GM23338 (cell line): ENCODE measurements at regions not wholly inside any gene's neighbourhood (a gene's known extent, or its start where the extent isn't known, plus 50 kb on each side); places are given as distances from the start of the nearest gene placed in this dataset.

Experiments
- ATAC-seq: fragments of 200-7000 bp; cut with Tn5 transposase; 3 replicates; pipeline ENCODE4 v1.9.1; 2020
- DNase-seq: peaks from one replicate; pipeline ENCODE4 v3.0.0-alpha.2; 2015; ENCODE audit warnings: low spot score
- H2AFZ ChIP-seq: fragments of 200-600 bp; sonication (generic); 2 replicates; pipeline ENCODE4 v1.8.0; 2016; ENCODE audit warnings: antibody characterized with exemption, mild to moderate bottlenecking, moderate library complexity
- H3F3A ChIP-seq: fragments of 200-600 bp; sonication (generic); replicated peaks from 2 replicates; pipeline ENCODE4 v1.8.0; 2017; ENCODE audit warnings: antibody characterized with exemption, mixed run types, low read depth
- H3K27ac ChIP-seq: fragments of 200-600 bp; sonication (generic); 2 replicates; pipeline ENCODE4 v1.6.1; 2016; ENCODE audit warnings: low read depth
- H3K27me3 ChIP-seq: fragments of 200-600 bp; sonication (generic); 2 replicates; pipeline ENCODE4 v1.8.0; 2016; ENCODE audit warnings: mild to moderate bottlenecking, mixed run types, moderate library complexity; ENCODE audit not compliant: insufficient read depth
- H3K36me3 ChIP-seq: fragments of 200-600 bp; sonication (generic); 2 replicates; pipeline ENCODE4 v1.8.0; 2016; ENCODE audit warnings: mild to moderate bottlenecking; ENCODE audit not compliant: insufficient read depth
- H3K4me1 ChIP-seq: fragments of 200-600 bp; sonication (generic); 2 replicates; pipeline ENCODE4 v1.8.0; 2016; ENCODE audit warnings: mild to moderate bottlenecking, moderate library complexity; ENCODE audit not compliant: insufficient read depth
- H3K4me2 ChIP-seq: fragments of 200-600 bp; sonication (generic); 2 replicates; pipeline ENCODE4 v1.7.1; 2017; ENCODE audit warnings: mixed run types
- H3K4me3 ChIP-seq: fragments of 200-600 bp; sonication (generic); 2 replicates; pipeline ENCODE4 v1.6.1; 2016; ENCODE audit warnings: mixed run types
- H3K79me2 ChIP-seq: fragments of 200-600 bp; sonication (generic); replicated peaks from 2 replicates; pipeline ENCODE4 v1.8.0; 2017; ENCODE audit warnings: mild to moderate bottlenecking; ENCODE audit not compliant: insufficient read depth
- H3K9me2 ChIP-seq: fragments of 200-600 bp; sonication (generic); 2 replicates; pipeline ENCODE4 v1.8.0; 2017; ENCODE audit not compliant: insufficient read depth
- H4K20me1 ChIP-seq: fragments of 200-600 bp; sonication (generic); replicated peaks from 2 replicates; pipeline ENCODE4 v1.8.0; 2017; ENCODE audit warnings: mild to moderate bottlenecking; ENCODE audit not compliant: insufficient read depth
- H3K27ac Mint-ChIP-seq: 2 replicates; pipeline ENCODE4 v1.8.0; 2020; ENCODE audit warnings: inconsistent platforms, mild to moderate bottlenecking, moderate library complexity, mixed read lengths
- H3K27me3 Mint-ChIP-seq: 3 replicates; pipeline ENCODE4 v1.8.0; 2022; ENCODE audit warnings: low read depth, mild to moderate bottlenecking, moderate library complexity, mixed read lengths, inconsistent platforms; ENCODE audit not compliant: insufficient read depth, poor library complexity
- H3K36me3 Mint-ChIP-seq: 3 replicates; pipeline ENCODE4 v1.8.0; 2021; ENCODE audit warnings: low read depth, mild to moderate bottlenecking, inconsistent platforms, moderate library complexity, mixed read lengths
- H3K4me1 Mint-ChIP-seq: 3 replicates; pipeline ENCODE4 v1.8.0; 2020; ENCODE audit warnings: mild to moderate bottlenecking, inconsistent platforms, mixed read lengths
- H3K4me3 Mint-ChIP-seq: 3 replicates; pipeline ENCODE4 v1.8.0; 2021; ENCODE audit warnings: moderate library complexity, mild to moderate bottlenecking, inconsistent platforms, mixed read lengths
- H3K9me3 Mint-ChIP-seq: 3 replicates; pipeline ENCODE4 v1.8.0; 2020; ENCODE audit warnings: moderate library complexity, mild to moderate bottlenecking, inconsistent platforms, mixed read lengths
- ZNF331 ChIP-seq: fragments of 250-450 bp; sonication (Bioruptor Pico); IDR thresholded peaks from 2 replicates; pipeline ENCODE4 v1.5.0; 2020; ENCODE audit warnings: low read depth, mild to moderate bottlenecking, moderate library complexity
- TF ChIP-seq, protein P1 (sequence below): fragments of 250-450 bp; sonication (Bioruptor Pico); IDR thresholded peaks from 2 replicates; pipeline ENCODE4 v1.5.0; 2020; ENCODE audit warnings: mild to moderate bottlenecking, moderate library complexity
- TF ChIP-seq, protein P2 (sequence below): IDR thresholded peaks from 2 replicates; pipeline ENCODE4 v1.6.1; 2016; ENCODE audit warnings: antibody characterized with exemption
- TF ChIP-seq, protein P3 (sequence below): IDR thresholded peaks from one replicate; pipeline ENCODE4 v1.6.1; 2018; ENCODE audit warnings: antibody characterized with exemption; ENCODE audit not compliant: unreplicated experiment

GRCh38 chr6:920512-920911, 227.6 kb upstream of the EXOC2 start (continued):
- TF ChIP-seq, protein P1, sequence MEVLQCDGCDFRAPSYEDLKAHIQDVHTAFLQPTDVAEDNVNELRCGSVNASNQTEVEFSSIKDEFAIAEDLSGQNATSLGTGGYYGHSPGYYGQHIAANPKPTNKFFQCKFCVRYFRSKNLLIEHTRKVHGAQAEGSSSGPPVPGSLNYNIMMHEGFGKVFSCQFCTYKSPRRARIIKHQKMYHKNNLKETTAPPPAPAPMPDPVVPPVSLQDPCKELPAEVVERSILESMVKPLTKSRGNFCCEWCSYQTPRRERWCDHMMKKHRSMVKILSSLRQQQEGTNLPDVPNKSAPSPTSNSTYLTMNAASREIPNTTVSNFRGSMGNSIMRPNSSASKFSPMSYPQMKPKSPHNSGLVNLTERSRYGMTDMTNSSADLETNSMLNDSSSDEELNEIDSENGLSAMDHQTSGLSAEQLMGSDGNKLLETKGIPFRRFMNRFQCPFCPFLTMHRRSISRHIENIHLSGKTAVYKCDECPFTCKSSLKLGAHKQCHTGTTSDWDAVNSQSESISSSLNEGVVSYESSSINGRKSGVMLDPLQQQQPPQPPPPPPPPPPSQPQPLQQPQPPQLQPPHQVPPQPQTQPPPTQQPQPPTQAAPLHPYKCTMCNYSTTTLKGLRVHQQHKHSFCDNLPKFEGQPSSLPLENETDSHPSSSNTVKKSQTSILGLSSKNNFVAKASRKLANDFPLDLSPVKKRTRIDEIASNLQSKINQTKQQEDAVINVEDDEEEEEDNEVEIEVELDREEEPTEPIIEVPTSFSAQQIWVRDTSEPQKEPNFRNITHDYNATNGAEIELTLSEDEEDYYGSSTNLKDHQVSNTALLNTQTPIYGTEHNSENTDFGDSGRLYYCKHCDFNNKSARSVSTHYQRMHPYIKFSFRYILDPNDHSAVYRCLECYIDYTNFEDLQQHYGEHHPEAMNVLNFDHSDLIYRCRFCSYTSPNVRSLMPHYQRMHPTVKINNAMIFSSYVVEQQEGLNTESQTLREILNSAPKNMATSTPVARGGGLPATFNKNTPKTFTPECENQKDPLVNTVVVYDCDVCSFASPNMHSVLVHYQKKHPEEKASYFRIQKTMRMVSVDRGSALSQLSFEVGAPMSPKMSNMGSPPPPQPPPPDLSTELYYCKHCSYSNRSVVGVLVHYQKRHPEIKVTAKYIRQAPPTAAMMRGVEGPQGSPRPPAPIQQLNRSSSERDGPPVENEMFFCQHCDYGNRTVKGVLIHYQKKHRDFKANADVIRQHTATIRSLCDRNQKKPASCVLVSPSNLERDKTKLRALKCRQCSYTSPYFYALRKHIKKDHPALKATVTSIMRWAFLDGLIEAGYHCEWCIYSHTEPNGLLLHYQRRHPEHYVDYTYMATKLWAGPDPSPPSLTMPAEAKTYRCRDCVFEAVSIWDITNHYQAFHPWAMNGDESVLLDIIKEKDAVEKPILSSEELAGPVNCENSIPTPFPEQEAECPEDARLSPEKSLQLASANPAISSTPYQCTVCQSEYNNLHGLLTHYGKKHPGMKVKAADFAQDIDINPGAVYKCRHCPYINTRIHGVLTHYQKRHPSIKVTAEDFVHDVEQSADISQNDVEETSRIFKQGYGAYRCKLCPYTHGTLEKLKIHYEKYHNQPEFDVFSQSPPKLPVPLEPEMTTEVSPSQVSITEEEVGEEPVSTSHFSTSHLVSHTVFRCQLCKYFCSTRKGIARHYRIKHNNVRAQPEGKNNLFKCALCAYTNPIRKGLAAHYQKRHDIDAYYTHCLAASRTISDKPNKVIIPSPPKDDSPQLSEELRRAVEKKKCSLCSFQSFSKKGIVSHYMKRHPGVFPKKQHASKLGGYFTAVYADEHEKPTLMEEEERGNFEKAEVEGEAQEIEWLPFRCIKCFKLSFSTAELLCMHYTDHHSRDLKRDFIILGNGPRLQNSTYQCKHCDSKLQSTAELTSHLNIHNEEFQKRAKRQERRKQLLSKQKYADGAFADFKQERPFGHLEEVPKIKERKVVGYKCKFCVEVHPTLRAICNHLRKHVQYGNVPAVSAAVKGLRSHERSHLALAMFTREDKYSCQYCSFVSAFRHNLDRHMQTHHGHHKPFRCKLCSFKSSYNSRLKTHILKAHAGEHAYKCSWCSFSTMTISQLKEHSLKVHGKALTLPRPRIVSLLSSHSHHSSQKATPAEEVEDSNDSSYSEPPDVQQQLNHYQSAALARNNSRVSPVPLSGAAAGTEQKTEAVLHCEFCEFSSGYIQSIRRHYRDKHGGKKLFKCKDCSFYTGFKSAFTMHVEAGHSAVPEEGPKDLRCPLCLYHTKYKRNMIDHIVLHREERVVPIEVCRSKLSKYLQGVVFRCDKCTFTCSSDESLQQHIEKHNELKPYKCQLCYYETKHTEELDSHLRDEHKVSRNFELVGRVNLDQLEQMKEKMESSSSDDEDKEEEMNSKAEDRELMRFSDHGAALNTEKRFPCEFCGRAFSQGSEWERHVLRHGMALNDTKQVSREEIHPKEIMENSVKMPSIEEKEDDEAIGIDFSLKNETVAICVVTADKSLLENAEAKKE (CRISPR knock-in tag), result no peak
- no peak for TF ChIP-seq ZNF331 (CRISPR knock-in tag)
- TF ChIP-seq, protein P2, sequence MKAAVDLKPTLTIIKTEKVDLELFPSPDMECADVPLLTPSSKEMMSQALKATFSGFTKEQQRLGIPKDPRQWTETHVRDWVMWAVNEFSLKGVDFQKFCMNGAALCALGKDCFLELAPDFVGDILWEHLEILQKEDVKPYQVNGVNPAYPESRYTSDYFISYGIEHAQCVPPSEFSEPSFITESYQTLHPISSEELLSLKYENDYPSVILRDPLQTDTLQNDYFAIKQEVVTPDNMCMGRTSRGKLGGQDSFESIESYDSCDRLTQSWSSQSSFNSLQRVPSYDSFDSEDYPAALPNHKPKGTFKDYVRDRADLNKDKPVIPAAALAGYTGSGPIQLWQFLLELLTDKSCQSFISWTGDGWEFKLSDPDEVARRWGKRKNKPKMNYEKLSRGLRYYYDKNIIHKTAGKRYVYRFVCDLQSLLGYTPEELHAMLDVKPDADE, result no peak

- Histone ChIP-seq H3K4me2 (no peak overlapping the region), H2AFZ (no peak overlapping the region), H3K79me2 (no peaks in the 10 kb centered on the region), H3K27ac (no peak overlapping the region), H3K4me1 (no peaks in the 10 kb centered on the region), H3K4me3 (no peak overlapping the region), H3F3A (no peaks in the 10 kb centered on the region), H3K9me2 (no peaks in the 10 kb centered on the region), H3K36me3 (no peaks in the 10 kb centered on the region; the same call in 1 of the 2 replicates), H3K27me3 (no peaks in the 10 kb centered on the region), H4K20me1 (no peaks in the 10 kb centered on the region)
- Mint-ChIP-seq H3K9me3 (peaks cover 85% of the 10 kb centered on the region), H3K27ac (no peak overlapping the region), H3K36me3 (peaks cover 41% of the 10 kb centered on the region), H3K4me3 (no peak overlapping the region), H3K4me1 (no peaks in the 10 kb centered on the region), H3K27me3 (peaks cover 5% of the 10 kb centered on the region)
- ATAC-seq, result no peak
- DNase-seq, result no peak
- TF ChIP-seq, protein P1 (CRISPR knock-in tag), result no peak
- TF ChIP-seq, protein P3, sequence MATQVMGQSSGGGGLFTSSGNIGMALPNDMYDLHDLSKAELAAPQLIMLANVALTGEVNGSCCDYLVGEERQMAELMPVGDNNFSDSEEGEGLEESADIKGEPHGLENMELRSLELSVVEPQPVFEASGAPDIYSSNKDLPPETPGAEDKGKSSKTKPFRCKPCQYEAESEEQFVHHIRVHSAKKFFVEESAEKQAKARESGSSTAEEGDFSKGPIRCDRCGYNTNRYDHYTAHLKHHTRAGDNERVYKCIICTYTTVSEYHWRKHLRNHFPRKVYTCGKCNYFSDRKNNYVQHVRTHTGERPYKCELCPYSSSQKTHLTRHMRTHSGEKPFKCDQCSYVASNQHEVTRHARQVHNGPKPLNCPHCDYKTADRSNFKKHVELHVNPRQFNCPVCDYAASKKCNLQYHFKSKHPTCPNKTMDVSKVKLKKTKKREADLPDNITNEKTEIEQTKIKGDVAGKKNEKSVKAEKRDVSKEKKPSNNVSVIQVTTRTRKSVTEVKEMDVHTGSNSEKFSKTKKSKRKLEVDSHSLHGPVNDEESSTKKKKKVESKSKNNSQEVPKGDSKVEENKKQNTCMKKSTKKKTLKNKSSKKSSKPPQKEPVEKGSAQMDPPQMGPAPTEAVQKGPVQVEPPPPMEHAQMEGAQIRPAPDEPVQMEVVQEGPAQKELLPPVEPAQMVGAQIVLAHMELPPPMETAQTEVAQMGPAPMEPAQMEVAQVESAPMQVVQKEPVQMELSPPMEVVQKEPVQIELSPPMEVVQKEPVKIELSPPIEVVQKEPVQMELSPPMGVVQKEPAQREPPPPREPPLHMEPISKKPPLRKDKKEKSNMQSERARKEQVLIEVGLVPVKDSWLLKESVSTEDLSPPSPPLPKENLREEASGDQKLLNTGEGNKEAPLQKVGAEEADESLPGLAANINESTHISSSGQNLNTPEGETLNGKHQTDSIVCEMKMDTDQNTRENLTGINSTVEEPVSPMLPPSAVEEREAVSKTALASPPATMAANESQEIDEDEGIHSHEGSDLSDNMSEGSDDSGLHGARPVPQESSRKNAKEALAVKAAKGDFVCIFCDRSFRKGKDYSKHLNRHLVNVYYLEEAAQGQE, result no peak
Observed at GRCh38 chr6:919500-919899, 226.6 kb upstream of the EXOC2 start.
